ENCODE measurements at regions not wholly inside any gene's neighbourhood (a gene's known extent, or its start where the extent isn't known, plus 50 kb on each side); places are given as distances from the start of the nearest gene placed in this dataset.

DNA sequence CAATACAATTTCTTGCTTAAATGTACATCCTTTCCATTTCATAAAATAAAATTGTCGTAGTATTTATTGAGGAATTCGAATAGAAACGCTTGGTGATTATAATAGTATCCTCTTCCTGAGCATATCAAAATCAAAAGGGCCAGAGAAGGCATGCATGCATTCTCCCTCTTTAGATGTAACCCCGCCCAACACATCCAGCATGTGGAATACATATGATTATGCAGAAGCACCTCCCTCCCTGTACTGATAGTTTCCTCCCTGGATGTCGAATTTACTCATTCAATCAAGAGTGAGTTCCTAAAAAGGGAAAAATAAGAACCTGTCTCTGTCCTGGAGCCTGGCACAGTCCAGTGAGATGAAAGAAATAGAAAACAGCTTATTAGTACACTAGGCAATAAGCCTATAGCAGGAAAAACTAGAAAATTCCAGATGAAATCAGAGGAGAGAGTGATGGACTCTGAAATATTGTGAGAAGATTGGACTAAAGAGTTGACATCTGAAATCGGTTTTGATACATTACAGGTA lies 262.9 kb downstream of the RDH14 start:
- 67 to 72% (median 69%) methylated on average over 6 of the region's 6 CpGs for WGBS, 4 donors
- TF ChIP-seq, protein P1, sequence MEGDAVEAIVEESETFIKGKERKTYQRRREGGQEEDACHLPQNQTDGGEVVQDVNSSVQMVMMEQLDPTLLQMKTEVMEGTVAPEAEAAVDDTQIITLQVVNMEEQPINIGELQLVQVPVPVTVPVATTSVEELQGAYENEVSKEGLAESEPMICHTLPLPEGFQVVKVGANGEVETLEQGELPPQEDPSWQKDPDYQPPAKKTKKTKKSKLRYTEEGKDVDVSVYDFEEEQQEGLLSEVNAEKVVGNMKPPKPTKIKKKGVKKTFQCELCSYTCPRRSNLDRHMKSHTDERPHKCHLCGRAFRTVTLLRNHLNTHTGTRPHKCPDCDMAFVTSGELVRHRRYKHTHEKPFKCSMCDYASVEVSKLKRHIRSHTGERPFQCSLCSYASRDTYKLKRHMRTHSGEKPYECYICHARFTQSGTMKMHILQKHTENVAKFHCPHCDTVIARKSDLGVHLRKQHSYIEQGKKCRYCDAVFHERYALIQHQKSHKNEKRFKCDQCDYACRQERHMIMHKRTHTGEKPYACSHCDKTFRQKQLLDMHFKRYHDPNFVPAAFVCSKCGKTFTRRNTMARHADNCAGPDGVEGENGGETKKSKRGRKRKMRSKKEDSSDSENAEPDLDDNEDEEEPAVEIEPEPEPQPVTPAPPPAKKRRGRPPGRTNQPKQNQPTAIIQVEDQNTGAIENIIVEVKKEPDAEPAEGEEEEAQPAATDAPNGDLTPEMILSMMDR (IDR thresholded peaks at IDR 0.05), result no peak
- no peak for TF ChIP-seq POLR2A (IDR thresholded peaks at IDR 0.05)
- intact Hi-C loops (cut with DNase I), result no loop called here

DNA sequence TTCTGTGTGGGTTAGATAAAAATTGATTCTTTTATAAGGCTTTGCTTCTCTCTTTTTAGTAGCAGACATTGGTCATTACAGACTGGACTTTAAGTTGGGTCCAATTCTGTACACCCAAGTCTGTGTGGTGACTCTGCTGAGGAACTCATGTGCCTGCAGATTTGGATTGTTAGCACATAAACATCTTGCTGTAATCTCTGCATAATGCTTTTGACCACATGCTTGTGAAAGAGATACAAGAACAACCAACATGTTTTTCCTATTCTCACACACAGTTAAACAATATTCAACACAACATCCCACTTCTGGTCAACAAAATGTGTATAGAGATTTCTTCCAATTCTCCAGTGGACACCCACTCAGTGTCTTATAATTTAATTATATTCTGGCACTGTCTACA lies 270.1 kb downstream of the RDH14 start:
- ATAC-seq, result no peak
- intact Hi-C loops (cut with DNase I), result no loop called here
- no peak overlapping the region for H3K4me3 ChIP-seq

More for the DNA sequence above, 262.9 kb downstream of the RDH14 start:
- Histone ChIP-seq H3K9me3 (no peaks in the 10 kb centered on the region), H3K27ac (no peak overlapping the region), H3K4me3 (no peak overlapping the region), H3K4me1 (peaks cover 0 to 4% (median 0%) of the 10 kb centered on the region in 12 donors), H3K27me3 (no peaks in the 10 kb centered on the region), H3K36me3 (no peaks in the 10 kb centered on the region)
- DNase-seq (no peak), ATAC-seq (no peak)

DNA sequence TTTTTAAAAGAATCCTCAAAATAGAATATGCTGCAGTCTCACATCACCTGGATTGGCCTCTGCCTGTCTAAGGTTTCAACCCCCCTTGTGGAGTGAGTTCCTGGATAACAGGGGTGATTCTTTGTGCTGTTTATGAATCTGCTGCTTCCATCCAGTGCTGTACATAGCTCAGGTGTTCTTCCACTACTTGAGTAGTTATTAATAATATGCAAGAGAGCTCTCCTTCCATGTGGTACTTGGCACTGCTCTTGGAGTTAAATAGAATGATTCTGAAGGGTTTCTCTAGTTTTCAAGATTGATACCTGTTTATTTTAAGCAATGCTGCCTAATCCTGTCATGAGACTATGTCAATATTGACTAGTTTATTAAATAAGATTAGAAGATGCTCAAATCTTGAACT lies 273.6 kb downstream of the RDH14 start:
- Histone ChIP-seq H3K4me3 (no peak overlapping the region), H3K4me1 (no peaks in the 10 kb centered on the region), H3K9me3 (no peaks in the 10 kb centered on the region), H3K36me3 (no peaks in the 10 kb centered on the region), H3K27me3 (no peaks in the 10 kb centered on the region), H3K27ac (no peak overlapping the region)
- ATAC-seq (no peak), DNase-seq (no peak)
- TF ChIP-seq POLR2A (IDR thresholded peaks at IDR 0.05), result no peak
- TF ChIP-seq, protein P1 (IDR thresholded peaks at IDR 0.05), result no peak
- intact Hi-C loops (cut with DNase I), result no loop called here

More for the DNA sequence above, 270.1 kb downstream of the RDH14 start:
- Histone ChIP-seq H3K4me1 (peaks cover 0 to 7% (median 0%) of the 10 kb centered on the region in 12 donors), H3K27ac (no peak overlapping the region), H3K9me3 (no peaks in the 10 kb centered on the region), H3K27me3 (no peaks in the 10 kb centered on the region), H3K36me3 (no peaks in the 10 kb centered on the region)
- no peak for DNase-seq
- TF ChIP-seq, protein P1 (IDR thresholded peaks at IDR 0.05), result no peak
- no peak for TF ChIP-seq POLR2A (IDR thresholded peaks at IDR 0.05)

DNA sequence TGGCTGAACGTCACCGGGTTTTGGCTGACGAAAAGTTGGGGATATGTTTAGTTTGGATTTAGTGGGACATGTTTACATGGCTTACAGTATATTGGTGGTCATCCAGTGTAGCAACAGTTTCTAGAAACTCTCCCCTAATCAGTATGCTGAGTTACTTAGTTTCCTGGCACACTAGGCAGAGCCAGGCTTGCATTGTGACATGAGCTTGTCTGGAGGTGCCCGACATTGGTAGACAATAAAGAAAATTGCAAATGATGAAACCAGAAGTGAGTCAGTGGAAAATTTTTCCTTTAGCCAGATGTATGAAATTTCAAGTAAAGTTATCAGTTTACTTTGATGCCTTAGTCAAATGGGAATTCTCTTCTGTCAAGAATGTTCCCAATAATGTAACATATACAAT lies 276.1 kb downstream of the RDH14 start:
- Histone ChIP-seq H3K9me3 (no peaks in the 10 kb centered on the region), H3K36me3 (no peaks in the 10 kb centered on the region), H3K27ac (no peak overlapping the region), H3K27me3 (no peaks in the 10 kb centered on the region), H3K4me1 (no peaks in the 10 kb centered on the region), H3K4me3 (no peak overlapping the region)
- intact Hi-C loops (cut with DNase I), result no loop called here
- WGBS, 4 donors, result 89 to 94% (median 92%) methylated on average over 4 of the region's 4 CpGs
- no peak for TF ChIP-seq POLR2A (IDR thresholded peaks at IDR 0.05)
- TF ChIP-seq, protein P1 (IDR thresholded peaks at IDR 0.05), result no peak
- DNase-seq, result no peak
- ATAC-seq, result no peak
